Keratinocyte (primary cell): ENCODE measurements at regions not wholly inside any gene's neighbourhood (a gene's known extent, or its start where the extent isn't known, plus 50 kb on each side); places are given as distances from the start of the nearest gene placed in this dataset.
"Not testable (repeated sequence)": the region's sequence is repeated elsewhere in the genome, so short reads cannot be mapped to it uniquely, and the experiment has no call there.

Source experiments
- DNase-seq: peaks from one replicate; pipeline ENCODE4 v3.0.0-alpha.2; 2011; ENCODE audit warnings: low read depth, missing footprints, low spot score
- FAIRE-seq: peaks from 2 replicates; lab custom pipeline; 2011; peaks lifted over from hg19 to GRCh38; lab: Jason Lieb, UNC
- H2AFZ ChIP-seq: 2 replicates; pipeline ENCODE4 v1.6.0; 2012; ENCODE audit warnings: low read length, control low read depth, inconsistent platforms; ENCODE audit not compliant: control insufficient read depth
- H3K27ac ChIP-seq: 2 replicates; pipeline ENCODE4 v1.5.1; 2011; ENCODE audit warnings: low read length; ENCODE audit not compliant: control insufficient read depth, insufficient read depth
- H3K27me3 ChIP-seq: 3 replicates; pipeline ENCODE4 v1.6.0; 2011; ENCODE audit warnings: low read length; ENCODE audit not compliant: control insufficient read depth, insufficient read depth; ENCODE audit errors: extremely low read depth
- H3K36me3 ChIP-seq, 2 experiments: 2 replicates in 1 of 2; 3 replicates in 1 of 2; pipeline ENCODE4 v1.5.1; 2011; ENCODE audit warnings: low read length in 2 of 2, mild to moderate bottlenecking in 1 of 2; ENCODE audit not compliant: control insufficient read depth in 2 of 2, insufficient read depth in 2 of 2; ENCODE audit errors: extremely low read depth in 1 of 2
- H3K4me1 ChIP-seq: 3 replicates; pipeline ENCODE4 v1.5.1; 2011; ENCODE audit warnings: low read length; ENCODE audit not compliant: control insufficient read depth, insufficient read depth; ENCODE audit errors: extremely low read depth
- H3K4me2 ChIP-seq: 3 replicates; pipeline ENCODE4 v1.6.0; 2011; ENCODE audit warnings: low read depth, low read length; ENCODE audit not compliant: control insufficient read depth, insufficient read depth; ENCODE audit errors: extremely low read depth
- H3K4me3 ChIP-seq, 3 experiments: fragments of 200-600 bp in 1 of 3; sonication (generic) in 1 of 3; 2 replicates in 2 of 3; 3 replicates in 1 of 3; pipeline ENCODE4 v1.5.1; 2011 to 2016; ENCODE audit warnings: low read length in 3 of 3, mild to moderate bottlenecking in 3 of 3, control low read depth in 2 of 3, inconsistent platforms in 1 of 3, low read depth in 1 of 3, mixed read lengths in 1 of 3, mixed run types in 1 of 3, moderate library complexity in 1 of 3; ENCODE audit not compliant: control insufficient read depth in 2 of 3, insufficient read depth in 2 of 3; ENCODE audit errors: extremely low read depth in 1 of 3
- H3K79me2 ChIP-seq: 2 replicates; pipeline ENCODE4 v1.6.0; 2012; ENCODE audit warnings: low read length; ENCODE audit not compliant: control insufficient read depth, insufficient read depth
- H3K9ac ChIP-seq: 3 replicates; pipeline ENCODE4 v1.6.0; 2011; ENCODE audit warnings: low read length; ENCODE audit not compliant: control insufficient read depth, insufficient read depth; ENCODE audit errors: extremely low read depth
- H3K9me1 ChIP-seq: 3 replicates; pipeline ENCODE4 v1.6.0; 2011; ENCODE audit warnings: low read length; ENCODE audit not compliant: control insufficient read depth, insufficient read depth; ENCODE audit errors: extremely low read depth
- H3K9me3 ChIP-seq: 2 replicates; pipeline ENCODE4 v1.5.1; 2012; ENCODE audit warnings: low read depth, low read length; ENCODE audit not compliant: control insufficient read depth
- H4K20me1 ChIP-seq: 3 replicates; pipeline ENCODE4 v1.6.0; 2011; ENCODE audit warnings: low read length; ENCODE audit not compliant: control insufficient read depth, insufficient read depth; ENCODE audit errors: extremely low read depth
- CTCF ChIP-seq, 3 experiments: IDR thresholded peaks in 1 of 3; conservative IDR thresholded peaks in 1 of 3; optimal IDR thresholded peaks in 1 of 3; 2 replicates in 2 of 3; 3 replicates in 1 of 3; pipeline versions ENCODE3 to v1.5.1; 2011; ENCODE audit warnings: low read length in 3 of 3, mild to moderate bottlenecking in 3 of 3, moderate library complexity in 2 of 3, control low read depth in 1 of 3, inconsistent platforms in 1 of 3; ENCODE audit not compliant: insufficient read depth in 2 of 3; ENCODE audit errors: extremely low read depth in 1 of 3
- EZH2 ChIP-seq: IDR thresholded peaks from one replicate; pipeline ENCODE4 v1.6.1; 2012; ENCODE audit warnings: inconsistent platforms, mild to moderate bottlenecking, low read length, moderate library complexity
- dilution Hi-C: fragments of 300-500 bp; cut with MboI; formaldehyde crosslinking; loops from one replicate; pipeline ENCODE4 v1.7.0; 2020; ENCODE audit warnings: low sequenced_read_pairs; ENCODE audit not compliant: extremely low pct_ligation_motif_present

- Histone ChIP-seq H4K20me1 (no peaks in the 10 kb centered on the region), H2AFZ (no peak overlapping the region), H3K27ac (no peak overlapping the region), H3K4me1 (peaks cover 13% of the 10 kb centered on the region), H3K9me3 (peaks cover 4% of the 10 kb centered on the region), H3K9me1 (no peaks in the 10 kb centered on the region), H3K27me3 (no peaks in the 10 kb centered on the region), H3K4me3 (no peak overlapping the region), H3K36me3 (no peaks in the 10 kb centered on the region), H3K9ac (no peak overlapping the region), H3K4me2 (no peak overlapping the region), H3K79me2 (no peaks in the 10 kb centered on the region)
- no peak for FAIRE-seq
- TF ChIP-seq CTCF (optimal IDR thresholded peaks at IDR 0.05 in 1 of 3, IDR thresholded peaks at IDR 0.05 in 1 of 3, conservative IDR thresholded peaks at IDR 0.05 in 1 of 3; ENCODE audit: extremely low read depth in 1 of 3, insufficient read depth in 2 of 3, low read length in 3 of 3) (no peak), EZH2 (no peak)
- DNase-seq: no peak
- dilution Hi-C loops: no loop called here
Measured at GRCh38 chr15:70231484-70231883, 133.8 kb upstream of the TLE3 start.

DNA sequence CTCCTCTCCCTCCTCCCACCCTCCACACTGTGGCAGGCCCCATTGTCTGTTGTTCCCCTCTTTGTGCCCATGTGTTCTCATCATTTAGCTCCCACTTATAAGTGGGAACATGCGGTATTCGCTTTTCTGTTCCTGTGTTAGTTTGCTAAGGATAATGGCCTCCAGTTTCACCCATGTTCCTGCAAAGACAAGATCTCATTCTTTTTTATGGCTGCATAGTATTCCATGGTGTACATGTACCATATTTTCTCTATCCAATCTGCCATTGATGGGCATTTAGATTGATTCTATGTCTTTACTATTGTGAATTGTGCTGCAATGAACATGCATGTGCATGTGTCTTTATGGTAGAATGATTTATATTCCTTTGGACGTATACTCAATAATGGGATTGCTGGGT, 130.2 kb upstream of the TLE3 start:
- H3K9me3 ChIP-seq, H3K36me3 ChIP-seq, H3K9ac ChIP-seq, H3K27ac ChIP-seq, FAIRE-seq, H3K4me3 ChIP-seq, H3K9me1 ChIP-seq, H4K20me1 ChIP-seq, dilution Hi-C loops, DNase-seq, H3K4me1 ChIP-seq, H3K27me3 ChIP-seq, H3K79me2 ChIP-seq, H2AFZ ChIP-seq, H3K4me2 ChIP-seq: not testable (repeated sequence)

- Histone ChIP-seq H3K9me1 (no peaks in the 10 kb centered on the region), H3K36me3 (no peaks in the 10 kb centered on the region), H2AFZ (no peak overlapping the region), H3K27ac (no peak overlapping the region), H3K4me2 (no peak overlapping the region), H3K4me1 (no peaks in the 10 kb centered on the region), H3K9me3 (peaks cover 4% of the 10 kb centered on the region), H3K9ac (no peak overlapping the region), H3K79me2 (no peaks in the 10 kb centered on the region), H3K4me3 (no peak overlapping the region), H3K27me3 (peaks cover 5% of the 10 kb centered on the region), H4K20me1 (no peaks in the 10 kb centered on the region)
- dilution Hi-C loops: no loop called here
- FAIRE-seq (no peak), DNase-seq (no peak)
- no peak for TF ChIP-seq CTCF (optimal IDR thresholded peaks at IDR 0.05 in 1 of 3, IDR thresholded peaks at IDR 0.05 in 1 of 3, conservative IDR thresholded peaks at IDR 0.05 in 1 of 3; ENCODE audit: extremely low read depth in 1 of 3, insufficient read depth in 2 of 3, low read length in 3 of 3)
- TF ChIP-seq EZH2: no peak
Measured at GRCh38 chr15:70227147-70227546, 129.4 kb upstream of the TLE3 start.
